ENCODE measurements at regions not wholly inside any gene's neighbourhood (a gene's known extent, or its start where the extent isn't known, plus 50 kb on each side); places are given as distances from the start of the nearest gene placed in this dataset.

DNA sequence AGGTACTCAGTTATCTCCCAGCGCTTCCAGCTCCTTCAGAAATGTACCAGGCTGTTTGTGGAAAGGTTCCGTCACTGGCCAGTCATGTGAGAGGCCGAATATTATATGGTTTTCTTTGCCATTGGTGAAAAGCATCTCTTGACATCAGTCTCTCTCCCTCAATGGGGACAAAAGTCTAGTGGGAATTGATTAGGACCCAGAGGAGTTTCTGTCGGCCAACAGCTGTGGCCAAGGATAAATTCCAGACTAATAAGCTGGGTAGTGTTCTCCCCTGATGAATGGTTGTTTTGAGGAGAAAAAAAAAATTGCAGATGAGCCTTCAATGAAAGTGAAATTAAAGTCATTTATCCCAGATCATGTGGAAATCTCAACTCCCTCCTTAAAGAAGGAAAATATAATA lies 404.7 kb upstream of the THRB start:
- TF ChIP-seq, protein P1, sequence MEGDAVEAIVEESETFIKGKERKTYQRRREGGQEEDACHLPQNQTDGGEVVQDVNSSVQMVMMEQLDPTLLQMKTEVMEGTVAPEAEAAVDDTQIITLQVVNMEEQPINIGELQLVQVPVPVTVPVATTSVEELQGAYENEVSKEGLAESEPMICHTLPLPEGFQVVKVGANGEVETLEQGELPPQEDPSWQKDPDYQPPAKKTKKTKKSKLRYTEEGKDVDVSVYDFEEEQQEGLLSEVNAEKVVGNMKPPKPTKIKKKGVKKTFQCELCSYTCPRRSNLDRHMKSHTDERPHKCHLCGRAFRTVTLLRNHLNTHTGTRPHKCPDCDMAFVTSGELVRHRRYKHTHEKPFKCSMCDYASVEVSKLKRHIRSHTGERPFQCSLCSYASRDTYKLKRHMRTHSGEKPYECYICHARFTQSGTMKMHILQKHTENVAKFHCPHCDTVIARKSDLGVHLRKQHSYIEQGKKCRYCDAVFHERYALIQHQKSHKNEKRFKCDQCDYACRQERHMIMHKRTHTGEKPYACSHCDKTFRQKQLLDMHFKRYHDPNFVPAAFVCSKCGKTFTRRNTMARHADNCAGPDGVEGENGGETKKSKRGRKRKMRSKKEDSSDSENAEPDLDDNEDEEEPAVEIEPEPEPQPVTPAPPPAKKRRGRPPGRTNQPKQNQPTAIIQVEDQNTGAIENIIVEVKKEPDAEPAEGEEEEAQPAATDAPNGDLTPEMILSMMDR (conservative IDR thresholded peaks at IDR 0.05): no peak
- TF ChIP-seq ZFX (IDR thresholded peaks at IDR 0.05): no peak

Data from C4-2B (cell line).